ENCODE measurements at regions not wholly inside any gene's neighbourhood (a gene's known extent, or its start where the extent isn't known, plus 50 kb on each side); places are given as distances from the start of the nearest gene placed in this dataset.

DNA sequence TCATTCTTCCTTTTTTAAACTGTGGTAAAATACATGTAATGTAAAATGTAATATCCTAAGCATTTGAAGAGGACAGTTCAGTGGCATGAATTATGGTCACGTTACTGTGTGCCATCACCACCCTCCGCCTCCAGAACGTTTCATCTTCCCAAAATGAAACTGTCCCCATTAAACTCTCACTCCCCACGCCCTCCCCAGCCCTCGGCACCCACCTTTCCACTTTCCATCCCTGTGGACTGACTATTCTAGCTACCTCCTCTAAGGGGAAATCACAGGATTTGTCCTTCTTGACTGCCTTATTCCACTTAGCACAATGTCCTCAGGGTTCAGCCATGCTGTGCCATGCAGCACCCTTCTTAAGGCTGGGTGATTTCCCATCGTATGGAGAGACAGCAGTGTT lies 1509.5 kb downstream of the BRD1 start:
- no peak for DNase-seq (ENCODE audit: low read depth in 2 of 2)

DNA sequence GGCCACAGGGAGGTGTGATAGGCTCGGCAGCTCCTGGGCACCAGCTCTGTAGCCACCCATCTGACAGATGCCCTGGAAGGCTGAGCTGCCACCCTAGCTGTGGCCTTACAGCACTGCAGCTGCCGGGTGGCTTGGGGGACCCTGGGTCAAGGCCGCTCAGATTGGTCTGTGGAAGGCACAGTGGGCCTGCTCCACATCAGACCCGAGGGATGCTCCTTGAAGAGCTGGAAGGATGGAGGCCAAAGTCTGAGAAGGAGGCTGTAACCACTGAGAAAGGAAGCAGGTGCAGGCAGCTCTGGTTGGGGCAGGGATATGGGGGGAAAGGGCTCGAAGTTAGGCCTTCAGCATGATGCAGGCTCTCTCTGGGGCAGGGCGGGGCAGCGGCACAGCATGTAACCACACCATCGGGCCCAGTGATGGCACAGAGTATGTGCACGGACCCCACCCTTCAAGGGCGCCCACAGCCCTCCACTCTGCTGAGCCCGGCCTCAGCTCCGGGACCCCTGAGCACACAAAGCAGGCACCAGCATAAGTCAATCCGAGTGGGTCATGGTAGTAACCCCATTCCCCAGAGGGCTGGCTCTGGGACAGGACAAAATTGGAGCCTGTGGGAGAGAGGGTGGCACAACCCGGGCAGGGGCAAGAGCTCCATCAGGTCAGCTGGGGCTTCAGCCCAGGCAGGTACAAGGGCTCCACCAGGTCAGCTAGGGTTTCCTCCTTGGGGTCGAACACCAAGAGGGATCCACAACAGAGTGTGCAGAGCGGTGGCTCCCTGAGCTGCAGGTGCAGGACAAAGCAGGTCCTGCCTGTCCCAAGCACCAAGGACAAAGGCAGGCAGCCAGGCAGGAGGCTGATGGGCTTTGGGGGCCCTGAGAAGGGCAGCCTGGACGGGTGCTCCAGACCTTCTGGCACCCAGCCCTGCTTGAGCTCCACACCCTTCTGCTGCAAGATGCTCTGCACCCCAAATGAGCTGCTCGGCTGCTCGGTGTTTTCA lies 1511.1 kb downstream of the BRD1 start:
- no peak for DNase-seq (ENCODE audit: low read depth in 2 of 2)

DNA sequence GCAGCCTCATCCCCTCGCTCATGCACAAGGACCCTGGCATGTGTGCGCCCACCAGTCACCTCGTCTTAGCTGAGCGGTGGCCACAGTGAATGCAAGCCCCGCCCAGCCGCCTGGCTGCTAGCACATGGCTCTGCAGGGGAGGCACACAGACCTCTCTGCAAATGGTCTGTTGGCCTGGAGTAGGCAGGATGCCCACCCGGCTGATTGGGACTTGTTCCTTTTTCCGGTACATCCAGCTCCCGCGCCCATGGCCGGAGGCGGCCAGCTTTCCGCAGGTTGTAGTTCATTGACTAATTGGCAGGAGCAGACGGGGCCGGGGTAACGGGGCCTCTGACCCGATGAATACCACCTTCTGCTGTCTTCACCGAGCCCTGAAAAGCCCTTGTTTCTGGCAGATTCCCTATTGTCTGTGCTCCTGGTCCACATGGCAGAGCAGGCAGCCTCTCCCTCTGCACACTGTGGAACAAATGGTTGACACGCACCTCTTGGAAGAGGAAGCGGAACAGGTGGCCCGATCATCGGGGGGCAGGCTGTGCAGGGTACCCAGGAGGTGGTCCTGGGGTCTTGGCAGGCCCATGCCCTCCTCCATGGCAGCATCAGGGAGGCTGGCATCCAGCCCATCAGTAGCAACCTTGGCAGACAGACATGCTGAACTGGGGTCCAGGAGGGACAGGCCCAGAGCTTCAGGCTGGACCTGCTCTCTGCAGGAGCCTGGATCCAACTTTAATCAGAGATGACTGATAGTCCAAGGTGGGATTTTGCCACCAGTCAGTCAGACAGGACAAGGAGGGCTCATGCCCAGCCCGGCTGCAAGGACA lies 1512.0 kb downstream of the BRD1 start:
- no peak for DNase-seq (ENCODE audit: low read depth in 2 of 2)

DNA sequence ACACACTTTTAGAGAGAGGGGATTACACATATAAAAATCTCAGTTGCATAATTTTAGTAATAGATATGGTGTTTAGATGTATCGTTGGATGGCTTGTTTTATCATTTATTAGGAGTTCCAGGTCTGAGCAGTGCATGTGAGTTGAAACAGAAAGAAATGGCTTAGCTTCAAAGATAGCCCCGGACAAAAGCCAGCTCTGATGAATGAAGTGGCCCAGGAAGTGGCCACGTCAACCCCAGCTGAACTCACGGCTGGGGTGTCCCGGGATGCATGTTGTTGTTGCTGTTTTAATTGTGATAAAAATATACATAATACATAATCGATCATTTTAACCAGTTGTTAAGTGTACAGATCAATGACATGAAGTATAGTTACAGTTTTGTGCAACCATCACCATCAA lies 1513.6 kb downstream of the BRD1 start:
- no peak for DNase-seq (ENCODE audit: low read depth in 2 of 2)

DNA sequence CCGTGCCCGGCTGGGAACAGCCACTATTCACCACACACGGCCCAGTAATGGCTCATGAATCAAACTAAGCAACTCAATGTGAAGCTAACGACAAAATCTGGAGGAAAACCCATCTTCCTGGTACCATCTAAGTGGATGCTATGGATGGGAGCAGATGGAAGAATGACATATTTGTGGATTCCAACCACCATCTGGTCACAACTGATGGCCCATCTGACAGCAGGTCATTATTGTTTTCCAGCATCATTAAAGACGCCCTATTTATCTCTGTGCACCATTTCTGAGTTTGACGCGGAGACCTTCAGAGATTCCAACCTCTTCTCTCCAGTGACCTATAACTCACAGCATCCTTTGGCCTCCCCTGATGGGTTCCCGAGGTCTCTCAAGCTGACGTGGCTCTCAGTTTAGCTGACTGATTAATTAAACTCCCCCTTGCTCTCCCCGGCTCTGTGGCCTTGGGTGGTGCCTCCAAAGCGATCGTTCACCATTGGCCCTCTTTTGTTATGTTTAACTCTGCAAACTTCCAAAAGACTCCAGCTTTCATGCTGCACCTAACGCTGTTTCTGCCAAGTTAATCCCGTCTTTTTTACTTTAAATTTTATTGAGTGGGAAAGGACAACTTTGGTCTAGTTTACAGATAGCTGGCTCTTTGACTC lies 1514.4 kb downstream of the BRD1 start:
- no peak for DNase-seq (ENCODE audit: low read depth in 2 of 2)

DNA sequence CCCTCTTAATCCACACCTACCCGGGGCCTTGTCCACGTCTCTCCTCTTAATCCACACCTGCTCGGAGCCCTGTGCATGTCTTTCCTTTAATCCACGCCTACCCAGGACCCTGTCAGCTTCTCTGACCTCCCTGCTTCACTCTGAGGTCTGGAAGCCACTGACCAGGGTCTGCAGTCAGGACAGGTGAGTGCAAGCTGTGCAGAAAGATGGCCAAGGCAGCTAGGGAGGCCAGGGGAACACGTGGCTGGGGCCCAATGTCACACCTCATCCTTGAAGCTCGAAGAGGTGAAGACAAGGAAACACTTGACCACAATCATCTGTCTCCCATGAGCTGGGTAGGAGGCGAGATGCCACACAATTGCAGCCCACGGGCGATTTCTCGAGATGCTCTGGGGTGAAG lies 1516.9 kb downstream of the BRD1 start:
- DNase-seq (ENCODE audit: low read depth in 2 of 2): no peak

DNA sequence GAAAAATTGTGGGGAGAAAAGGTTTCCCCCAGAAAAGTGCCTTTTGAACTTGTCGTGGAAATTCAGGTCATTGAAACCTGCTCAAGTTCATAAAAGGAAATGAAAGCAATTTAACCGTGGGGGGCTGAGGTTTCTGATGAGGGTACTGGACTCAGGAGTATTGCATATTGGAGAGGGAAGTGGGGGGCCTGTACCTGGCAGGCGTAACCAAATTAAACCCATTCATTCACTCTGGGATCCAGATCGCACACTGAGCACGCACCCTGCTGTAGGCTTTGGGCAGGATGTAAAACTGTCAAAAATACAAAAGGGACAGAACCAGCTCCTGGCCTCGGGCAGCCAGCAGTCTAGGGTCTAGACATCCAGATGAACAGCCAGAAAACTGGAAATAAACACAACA lies 1517.4 kb downstream of the BRD1 start:
- no peak for DNase-seq (ENCODE audit: low read depth in 2 of 2)

DNA sequence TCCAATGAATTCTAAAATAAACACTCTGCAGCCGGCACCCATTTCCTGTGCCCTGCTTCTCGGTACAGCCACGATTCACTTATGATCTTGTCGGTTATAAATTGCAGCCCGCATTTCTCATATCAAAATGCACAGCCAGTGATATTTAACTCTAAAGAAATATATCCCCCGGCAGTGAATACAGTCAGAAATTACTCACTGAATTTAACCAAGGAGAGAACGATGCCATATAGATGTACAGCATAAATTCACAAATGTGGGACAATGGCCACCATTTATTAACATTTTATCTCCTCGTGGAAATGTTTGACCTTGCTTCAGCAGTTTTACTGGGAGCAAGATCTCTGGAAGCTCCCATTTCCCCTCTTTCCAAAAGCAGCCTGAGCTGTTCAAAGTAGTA lies 1517.8 kb downstream of the BRD1 start:
- no peak for DNase-seq (ENCODE audit: low read depth in 2 of 2)

DNA sequence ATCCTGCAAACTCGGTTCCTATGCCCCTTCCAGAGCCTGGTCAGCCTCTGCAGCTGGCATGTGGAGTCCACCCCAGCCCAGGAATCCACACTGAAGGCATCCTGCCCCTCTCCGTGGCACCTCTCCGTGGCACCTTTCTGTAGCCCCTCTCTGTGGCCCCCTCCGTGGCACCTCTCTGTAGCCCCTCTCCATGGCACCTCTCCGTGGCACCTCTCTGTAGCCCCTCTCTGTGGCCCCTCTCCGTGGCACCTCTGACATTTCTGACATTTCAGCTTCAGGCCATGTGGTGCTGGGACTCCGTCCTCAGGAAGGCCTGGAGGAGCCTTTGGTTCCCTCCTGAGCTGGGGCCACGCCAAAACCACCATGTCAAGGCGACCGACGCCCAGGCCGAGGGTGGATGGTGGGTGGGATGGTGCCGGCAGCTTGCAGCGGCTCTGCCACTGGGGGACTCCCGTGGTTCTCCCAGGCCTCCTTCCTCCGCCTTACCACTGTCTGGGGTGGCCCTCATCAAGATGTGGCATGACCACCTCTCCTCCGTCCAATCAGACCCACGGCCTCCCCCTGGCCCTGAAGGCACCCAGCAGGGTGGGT lies 1518.5 kb downstream of the BRD1 start:
- DNase-seq (ENCODE audit: low read depth in 2 of 2): no peak

DNA sequence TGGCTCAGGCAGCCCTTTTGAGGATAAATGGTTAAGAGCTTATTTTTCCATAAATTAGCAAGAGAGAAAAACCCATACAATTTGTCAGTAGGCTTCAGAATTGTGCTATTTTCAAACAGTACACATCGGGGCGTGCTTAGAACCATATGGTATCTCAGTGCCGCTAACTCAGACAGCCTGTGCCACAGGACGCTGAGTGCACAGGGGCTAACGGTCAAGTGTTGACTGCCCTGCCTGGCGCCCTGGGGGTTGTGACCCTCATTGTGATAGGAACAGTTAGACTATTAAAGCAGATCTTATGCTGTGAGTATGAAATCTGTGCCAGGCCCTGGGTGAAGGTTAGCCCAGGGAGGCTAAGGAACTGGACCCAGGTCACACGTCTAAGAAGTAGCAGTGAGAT lies 1519.7 kb downstream of the BRD1 start:
- DNase-seq (ENCODE audit: low read depth in 2 of 2): no peak

DNA sequence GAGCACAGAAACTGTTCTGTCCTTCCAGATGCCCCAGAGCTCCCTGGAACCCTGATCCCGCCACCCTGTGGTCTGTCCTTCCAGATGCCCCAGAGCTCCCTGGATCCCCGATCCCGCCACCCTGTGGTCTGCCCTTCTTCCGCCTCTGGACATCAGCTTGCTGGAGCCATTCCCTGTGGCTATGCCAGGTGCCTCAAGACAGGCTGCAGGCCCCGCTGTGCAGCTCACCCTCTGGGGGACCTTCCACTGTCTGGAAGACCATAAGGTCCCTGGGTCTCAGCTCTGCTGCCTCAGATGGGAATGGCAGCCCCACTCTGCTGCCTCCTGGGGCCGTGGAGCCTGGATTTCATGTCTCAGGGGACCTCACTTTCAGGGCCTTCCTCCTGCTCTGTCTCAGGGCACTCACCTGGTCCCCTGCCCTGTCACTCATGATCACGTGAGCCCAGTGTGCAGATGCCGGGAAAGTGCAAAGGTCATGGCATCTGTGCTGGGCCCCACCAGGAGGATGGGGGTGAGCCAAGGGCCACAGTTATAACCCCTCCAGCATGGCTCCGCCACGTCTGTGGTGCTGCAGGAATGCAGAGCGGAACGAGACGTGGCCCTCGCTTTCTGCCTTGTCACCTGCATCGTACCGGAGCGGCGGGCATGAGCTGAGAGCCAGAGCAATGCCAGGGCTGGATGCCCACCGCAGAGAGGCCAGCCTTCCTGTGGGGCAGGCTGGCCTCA lies 1520.7 kb downstream of the BRD1 start:
- no peak for DNase-seq (ENCODE audit: low read depth in 2 of 2)

DNA sequence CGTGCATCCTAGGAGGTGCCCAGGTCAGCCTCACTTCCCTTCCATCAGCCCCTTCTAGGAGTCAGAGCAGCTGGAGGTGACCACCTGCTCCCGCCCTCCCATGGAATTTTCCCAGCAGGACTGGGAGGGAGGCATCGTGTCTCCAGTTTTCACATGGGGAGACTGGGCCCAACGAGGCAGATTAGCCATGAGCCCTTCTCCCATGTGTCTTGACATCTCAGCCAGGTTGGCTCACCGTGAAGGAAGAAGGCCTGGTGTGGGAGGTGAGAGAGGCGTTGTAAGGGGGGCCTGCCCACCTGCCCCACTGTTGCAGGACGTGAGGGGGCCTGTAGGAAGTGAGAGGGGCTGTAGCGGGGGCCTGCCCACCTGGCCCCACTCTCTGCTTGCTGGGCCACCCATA lies 1521.4 kb downstream of the BRD1 start:
- no peak for DNase-seq (ENCODE audit: low read depth in 2 of 2)

DNA sequence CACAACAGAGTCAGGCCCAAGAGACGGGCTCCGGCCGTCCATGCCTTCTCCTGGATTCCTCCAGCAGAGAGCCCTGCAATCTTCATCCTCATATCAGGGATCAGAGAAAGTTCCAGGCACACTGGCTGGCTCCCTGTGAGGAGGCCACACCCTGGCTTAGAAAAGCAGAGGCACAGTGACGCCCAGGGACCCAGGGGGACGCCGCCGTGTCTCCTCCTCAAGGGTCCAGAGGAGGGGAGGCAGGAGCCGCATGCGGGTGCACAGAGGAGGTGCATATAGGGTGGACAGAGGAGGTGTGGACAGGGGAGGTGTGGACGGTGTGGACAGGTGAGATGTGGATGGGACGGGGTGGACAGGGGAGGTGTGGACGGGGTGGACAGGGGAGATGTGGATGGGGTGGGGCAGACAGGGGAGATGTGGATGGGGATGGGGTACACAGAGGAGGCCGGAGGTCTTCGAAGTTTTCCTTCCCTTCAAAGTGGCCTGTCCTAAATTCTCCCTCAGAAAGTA lies 1521.9 kb downstream of the BRD1 start:
- no peak for DNase-seq (ENCODE audit: low read depth in 2 of 2)

DNA sequence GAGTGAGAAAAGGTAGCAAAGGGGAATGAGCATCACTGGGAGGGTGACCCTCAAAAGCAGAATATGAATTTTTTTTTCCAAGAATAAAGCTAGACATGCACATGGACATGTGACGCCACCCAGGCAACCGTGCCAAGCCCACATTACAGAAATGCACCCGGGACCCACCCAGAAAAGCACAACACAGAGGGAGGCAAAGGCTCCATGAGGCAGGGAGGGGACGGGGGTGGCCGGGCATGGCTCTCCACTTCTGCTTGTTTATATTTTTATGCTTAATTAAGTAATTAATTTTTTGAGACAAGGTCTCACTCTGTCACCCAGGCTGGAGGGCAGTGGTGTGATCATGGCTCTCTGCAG lies 1524.3 kb downstream of the BRD1 start:
- no peak for DNase-seq (ENCODE audit: low read depth in 2 of 2)

DNA sequence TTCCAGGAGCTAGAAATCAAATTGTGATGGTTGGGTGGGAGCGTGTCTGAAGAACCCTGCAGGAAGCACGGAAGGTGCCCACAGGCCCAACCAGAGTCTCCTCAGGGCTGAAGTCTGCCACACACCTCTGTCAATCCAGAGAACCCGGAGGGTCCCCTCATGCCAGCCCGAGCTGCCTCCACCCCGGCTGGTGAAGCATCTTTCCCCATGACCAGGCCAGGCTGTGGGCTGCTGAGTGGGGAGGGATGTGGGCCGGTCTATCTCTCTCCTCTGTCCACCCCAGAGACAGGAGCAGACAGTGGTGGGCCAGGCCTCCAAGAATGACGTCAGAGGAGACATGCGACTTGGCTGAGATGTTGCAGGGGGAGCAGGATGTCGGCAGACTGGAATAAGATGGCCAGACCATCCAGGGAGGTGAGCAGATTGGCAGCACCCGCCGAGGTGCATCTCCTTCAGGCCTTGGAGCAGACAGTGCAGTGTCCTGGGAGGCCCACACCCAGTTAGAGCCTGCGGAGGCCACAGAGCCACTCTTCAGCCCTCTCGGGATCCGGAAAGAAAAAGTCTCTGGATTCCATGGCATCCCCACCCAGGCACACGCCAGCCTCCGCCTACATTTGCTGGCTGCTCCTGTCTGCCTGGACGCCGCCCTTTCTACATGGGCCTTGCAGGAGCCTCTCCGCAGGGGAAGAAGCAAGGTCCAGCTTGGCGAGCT lies 1524.9 kb downstream of the BRD1 start:
- DNase-seq (ENCODE audit: low read depth in 2 of 2): no peak

DNA sequence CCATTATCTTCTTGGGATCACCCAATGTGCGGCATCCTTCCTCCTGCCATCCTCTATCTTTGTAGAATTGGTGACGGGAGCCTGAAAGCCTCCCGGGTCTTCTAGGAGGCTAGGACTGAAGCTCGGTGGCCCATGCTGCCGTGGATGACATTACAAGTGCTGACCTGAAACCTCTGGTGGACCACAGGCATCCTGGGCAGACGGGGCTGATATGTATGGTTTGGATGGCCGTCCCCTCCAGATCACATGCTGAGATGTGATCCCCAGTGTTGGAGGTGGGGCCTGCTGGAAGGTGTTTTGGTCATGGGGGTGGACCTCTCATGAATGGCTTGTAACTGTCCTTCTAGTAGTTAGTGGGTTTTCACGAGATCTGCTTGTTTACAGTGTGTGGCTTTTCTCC lies 1525.8 kb downstream of the BRD1 start:
- no peak for DNase-seq (ENCODE audit: low read depth in 2 of 2)

DNA sequence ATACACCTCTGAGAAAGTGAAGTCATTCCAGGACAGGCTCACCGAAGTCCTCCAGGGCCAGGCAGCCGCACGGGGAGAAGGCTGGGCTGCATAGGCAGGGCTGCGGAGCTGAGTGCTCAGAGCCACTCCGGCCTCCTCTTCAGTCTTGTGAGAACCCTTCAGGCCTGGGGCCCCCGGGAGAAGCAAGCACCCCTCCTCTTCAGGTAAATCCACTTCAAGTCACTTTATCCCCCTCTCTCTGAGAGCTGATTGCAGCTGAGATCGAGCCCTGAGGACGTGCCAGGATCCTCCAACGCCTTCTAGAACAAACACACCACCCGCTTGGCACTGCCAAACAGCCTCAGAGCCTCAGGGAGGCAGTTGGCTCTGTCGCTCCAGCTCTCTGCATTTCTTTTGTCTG lies 1526.3 kb downstream of the BRD1 start:
- DNase-seq (ENCODE audit: low read depth in 2 of 2): no peak

DNA sequence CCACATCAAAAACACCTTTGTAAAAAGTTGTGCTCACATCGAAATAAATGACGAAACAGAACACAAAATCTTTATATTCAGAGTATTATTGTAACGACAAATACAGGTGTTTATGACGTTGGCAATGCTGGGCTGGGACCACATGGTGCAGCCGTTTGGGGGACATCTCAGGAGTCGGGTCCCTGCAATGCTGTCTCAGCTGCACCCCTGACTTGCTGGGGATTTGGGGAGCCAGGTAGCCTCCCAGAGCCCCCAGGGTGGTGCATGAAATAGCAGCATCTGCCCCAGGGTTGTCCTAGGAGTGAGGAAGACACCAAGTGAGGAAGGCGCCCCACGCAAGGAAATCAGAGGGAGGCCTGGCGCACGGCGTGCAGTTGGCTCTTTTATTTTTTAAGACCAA lies 1526.8 kb downstream of the BRD1 start:
- DNase-seq (ENCODE audit: low read depth in 2 of 2): no peak

DNA sequence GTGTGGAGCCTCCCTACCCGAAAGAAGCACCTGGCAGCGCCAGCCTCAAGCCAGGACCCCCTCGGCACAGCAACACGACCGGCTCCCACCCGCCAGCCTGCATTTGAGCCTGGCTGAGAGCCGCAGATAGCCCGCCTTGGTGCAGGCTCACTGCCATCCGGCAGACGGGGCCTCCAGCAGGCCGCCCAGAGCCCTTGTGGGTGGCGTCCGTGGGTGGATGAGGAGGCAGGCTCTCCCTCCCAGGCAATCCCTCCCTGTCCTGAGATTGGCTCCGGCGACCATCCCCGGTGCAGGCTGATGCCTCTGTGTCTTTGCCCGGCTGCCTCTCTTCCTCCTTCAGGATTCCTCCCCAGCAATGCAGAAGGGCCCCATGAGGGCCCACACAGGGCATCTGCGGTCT lies 1527.9 kb downstream of the BRD1 start:
- no peak for DNase-seq (ENCODE audit: low read depth in 2 of 2)

DNA sequence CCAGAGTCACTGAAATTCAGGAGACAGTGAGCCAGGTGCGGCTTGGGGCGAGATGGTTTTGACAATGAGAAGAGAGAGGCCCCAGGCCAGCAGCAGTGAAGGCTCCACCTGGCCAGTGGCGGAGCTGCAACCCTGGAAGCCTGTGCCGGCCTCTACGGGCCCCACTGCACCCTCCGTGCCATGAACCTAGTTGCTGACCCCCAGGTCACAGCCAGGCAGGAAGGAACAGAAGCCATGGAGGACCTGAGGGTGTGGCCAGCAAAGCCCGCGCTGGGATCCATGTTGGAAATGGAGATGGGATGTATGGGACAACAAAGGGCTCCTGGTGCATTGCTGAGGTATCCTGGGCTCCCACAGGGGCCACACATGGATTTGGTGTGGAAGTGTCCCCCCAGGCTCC lies 1528.5 kb downstream of the BRD1 start:
- DNase-seq (ENCODE audit: low read depth in 2 of 2): no peak

DNA sequence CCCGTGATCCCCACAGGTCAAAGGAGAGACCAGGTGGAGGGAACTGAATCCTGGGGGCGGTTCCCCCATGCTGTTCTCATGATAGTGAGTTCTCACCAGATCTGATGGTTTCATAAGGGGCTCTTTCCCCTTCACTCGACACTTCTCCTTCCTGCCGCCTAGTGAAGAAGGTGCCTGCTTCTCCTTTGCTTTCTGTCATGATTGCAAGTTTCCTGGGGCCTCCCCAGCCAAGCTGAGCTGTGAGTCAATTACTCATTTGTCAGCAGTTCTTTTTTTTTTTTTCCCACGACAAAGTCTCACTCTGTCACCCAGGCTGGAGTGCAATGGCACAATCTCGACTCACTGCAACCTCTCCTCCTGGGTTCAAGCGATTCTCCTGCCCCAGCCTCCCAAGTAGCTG lies 1530.4 kb downstream of the BRD1 start:
- no peak for DNase-seq (ENCODE audit: low read depth in 2 of 2)
